HG03045 (cell line): ENCODE measurements at regions not wholly inside any gene's neighbourhood (a gene's known extent, or its start where the extent isn't known, plus 50 kb on each side); places are given as distances from the start of the nearest gene placed in this dataset.

ENCODE experiments used
- ATAC-seq: cut with Tn5 transposase; IDR thresholded peaks from one replicate; pipeline ENCODE4 v1.9.1; 2021; ENCODE audit warnings: mild to moderate bottlenecking, moderate library complexity; ENCODE audit not compliant: unreplicated experiment

DNA sequence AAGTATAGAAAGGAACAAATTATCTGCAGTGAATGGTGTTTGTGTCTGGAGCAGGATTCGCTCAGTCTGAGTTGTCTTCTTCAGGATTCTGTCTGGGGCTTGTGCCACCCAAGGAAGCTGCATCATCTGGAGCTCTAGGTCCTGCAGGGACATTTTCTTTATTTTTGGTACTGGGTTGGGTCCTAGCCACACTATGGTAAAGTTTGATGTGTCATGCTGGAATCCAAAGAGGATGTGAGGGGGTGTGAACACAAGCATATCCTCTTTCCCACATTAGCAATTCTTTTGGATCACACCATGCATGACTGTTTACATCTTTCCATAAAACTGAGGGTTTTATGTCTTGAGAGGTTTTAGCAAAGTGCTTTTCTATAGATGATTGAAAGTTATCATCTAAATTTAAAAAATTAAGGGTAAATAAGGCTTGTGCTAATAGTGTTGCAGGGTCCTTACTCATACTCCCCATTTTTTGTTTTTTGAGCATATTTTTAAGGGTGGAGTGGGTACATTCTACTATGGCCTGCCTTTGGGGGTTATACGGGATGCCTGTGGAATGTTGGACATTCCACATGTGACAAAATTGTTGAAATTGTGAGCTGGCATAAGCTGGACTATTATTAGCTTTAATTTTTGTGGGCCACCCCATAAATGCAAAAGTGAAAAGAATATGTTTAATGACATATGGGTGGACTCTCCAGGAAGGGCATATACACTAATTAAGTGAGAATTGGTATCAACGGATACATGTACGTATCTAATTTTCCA lies 152.0 kb upstream of the HMCN1 start:
- no peak for ATAC-seq

DNA sequence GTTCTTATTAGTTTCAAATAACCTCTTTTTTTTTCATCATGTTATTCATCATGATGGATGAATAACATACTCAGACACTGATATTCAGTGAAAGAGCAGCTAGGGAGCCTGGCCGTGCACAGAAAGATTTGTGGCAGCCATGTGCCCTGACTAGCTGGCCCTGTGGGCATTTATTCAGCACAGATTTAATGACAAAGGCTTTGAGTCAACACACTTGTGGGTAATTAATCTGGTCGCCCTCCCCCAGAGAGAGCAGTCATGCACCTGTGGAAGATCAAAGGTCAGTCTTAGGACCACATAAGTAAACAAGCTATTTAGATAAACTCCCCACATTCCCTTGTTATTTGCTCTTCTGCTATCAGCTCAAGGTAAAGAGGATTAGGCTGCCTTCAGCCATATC lies 153.2 kb upstream of the HMCN1 start:
- no peak for ATAC-seq

DNA sequence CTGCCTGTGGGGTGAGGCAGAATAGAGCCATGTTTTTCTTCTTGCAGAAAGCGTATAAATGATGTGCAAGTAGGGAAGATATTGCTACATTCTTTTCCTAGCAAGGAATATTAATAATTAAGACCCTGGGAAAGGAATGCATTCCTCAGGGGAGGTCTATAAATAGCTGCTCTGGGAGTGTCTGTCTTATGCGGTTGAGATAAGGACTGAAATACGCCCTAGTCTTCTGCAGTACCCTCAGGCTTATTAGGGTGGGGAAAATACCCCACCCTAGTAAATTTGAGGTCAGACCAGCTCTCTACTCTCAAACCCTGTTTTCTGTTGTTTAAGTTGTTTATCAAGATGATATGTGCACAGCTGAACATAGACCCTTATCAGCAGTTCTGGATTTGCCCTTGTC lies 155.9 kb upstream of the HMCN1 start:
- no peak for ATAC-seq

DNA sequence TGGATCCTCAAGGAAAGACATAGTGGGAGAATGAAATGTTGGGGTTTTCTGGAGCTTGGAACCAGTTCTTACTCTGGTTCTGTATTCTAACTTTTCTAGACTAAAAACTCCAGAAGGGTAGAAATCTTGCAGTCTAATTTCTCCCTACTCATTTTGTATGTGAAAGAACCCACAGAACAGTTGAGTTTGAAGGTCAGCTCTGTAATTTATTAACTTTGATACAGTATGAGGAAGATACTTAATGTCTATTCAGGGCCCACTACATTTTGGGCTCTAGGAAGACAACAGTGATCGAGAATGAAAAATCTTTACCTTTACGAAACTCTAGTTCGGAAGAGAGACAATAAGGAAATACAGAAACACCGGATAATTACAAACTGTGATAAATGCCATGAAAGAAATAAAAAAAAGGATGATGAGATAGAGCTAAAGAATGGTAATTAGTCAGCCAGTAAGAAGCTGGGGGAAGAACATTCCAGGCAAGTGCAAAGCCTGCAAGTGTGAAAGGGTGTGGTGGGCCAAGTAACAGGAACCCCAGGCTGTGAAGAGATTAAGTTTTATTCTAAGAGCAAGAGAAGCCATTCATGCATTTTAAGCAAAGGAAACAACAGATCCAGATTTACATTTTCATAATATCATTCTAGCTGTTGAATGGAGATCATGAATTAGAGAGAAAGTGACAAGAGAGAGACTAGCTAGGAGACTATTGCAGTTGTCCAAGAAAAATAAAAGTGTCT lies 159.9 kb upstream of the HMCN1 start:
- no peak for ATAC-seq

DNA sequence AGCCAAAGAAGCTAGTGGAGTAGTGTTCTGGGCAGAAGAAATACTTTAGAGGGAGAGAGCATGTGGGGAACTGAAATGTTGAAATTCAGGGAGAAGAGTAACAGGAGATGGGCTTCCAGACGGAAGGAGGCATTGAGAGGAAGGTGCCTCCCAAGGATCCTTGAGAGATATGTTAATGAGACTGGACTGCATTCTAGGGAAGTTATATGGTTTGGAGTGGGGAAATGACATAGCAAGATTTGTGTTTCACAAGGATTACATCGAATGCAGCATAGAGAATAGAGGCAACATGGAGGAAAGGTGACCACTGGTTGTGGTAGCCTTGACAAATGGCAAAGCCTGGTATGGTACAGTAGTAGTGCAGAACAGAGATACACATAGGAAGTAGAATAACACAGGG lies 160.5 kb upstream of the HMCN1 start:
- ATAC-seq, result no peak

DNA sequence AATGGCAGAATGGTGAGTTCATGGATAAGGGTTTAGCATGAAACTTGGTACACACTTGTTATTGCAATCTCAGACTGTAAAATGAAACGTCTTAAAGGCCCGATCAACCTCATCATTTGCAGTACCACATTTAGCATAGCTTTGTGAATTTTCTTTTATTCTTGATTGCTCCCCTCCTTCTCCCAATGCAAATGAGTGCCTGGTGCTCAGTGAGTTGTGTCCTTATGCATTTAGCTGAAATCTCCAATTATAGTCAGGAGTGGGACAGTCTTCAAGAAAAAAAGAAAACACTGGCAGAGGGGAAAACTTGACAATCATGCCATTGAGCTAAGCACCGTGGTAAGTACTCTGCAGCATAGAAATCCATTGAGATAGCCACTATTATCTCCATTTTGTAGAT lies 161.0 kb upstream of the HMCN1 start:
- no peak for ATAC-seq

DNA sequence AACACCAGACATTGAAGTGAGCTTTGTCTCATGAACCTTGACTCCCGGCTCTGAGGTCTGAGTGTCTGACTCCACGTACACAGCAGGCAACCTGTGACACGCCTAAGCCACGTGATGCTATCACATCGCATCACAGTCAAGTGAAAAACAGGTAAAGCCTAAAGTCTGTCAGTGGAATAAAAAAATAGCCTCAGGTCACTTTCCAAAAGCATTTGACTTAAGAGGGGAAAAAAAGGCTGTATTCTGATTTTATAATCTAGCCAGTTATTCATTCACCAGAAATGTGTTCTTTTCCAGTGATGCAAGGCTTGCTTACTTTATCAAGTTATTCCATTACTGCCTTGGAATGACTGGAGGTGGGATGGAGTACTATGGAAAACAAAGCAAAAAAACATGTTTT lies 163.2 kb upstream of the HMCN1 start:
- ATAC-seq, result no peak

DNA sequence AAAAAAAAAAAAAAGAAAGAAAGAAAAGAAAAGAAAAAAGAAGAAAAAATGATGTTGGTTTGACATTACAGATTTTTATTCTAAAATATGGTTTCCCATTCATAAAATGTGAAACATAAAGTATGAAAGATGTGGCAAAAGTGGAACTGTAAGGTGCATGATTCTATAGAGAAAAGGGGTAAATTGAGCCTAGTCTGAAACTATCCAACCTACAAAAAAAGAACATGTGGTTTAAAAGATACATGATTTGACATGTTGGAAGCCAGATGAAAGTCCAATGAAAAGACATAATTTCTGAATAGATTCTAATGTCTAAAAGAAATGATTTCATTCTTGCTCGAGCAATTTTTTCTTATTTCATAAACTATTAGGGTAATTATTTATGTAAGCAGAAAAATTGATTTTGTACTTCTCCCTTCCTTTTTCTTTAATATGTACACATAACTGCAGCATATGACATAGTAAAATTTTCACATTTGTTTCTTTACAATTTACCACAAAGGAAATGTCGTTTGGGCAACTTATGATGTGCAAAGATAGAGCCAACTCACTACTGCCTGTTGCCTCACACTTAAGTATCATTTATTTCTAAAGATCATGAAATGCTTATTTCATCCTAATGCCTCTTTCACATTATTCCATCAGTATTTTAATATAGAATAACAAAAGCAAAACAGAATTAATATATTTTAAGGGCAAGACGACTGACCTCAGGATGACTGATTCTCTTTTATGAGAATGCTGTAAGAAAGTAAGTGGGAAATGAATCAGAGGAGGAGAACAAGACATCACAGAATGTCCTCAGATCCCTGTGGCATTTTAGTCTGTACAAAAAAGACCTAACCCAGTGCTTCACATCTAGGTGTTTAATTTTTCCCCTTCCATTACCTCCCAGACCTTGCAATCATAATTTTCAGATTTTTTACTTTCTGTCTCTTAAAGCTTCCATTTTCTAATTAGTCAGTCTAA lies 165.8 kb upstream of the HMCN1 start:
- ATAC-seq, result no peak

DNA sequence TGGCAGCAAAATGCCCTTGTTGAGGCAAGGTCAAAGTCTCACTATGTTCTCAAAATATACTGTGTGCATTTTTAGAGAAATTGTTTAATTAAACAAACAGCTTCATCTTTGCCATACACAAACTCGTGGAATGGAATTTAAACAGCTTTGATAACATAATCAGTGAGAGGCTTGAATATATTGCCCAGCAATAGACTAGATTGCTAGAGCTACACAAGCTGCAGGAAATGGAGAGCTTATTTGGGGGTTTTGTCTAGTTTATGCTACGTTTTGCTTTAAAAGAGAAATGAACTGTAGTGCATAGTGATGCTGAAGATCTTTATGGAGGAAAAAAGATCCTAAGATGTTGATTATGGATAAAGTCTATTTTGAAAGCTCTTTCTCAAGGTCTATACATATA lies 166.8 kb upstream of the HMCN1 start:
- no peak for ATAC-seq

DNA sequence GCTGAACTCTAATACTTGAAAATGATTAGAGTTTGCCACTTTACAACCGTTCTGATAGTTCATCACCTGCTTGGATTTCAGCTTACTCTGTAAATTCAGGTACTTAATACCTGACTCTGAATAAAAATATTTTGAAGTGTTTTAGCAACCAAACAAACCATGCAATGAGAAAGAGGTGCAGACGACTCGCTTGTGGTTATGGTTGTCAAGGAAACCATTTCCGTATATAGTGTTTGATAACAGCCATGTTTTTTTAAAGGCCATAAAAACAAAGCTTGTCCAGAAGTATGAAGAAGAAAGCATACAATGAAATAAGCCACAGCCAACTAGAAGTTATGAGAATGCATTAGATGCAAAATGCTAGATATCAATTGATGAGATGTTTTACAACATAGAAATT lies 167.2 kb upstream of the HMCN1 start:
- ATAC-seq, result no peak

DNA sequence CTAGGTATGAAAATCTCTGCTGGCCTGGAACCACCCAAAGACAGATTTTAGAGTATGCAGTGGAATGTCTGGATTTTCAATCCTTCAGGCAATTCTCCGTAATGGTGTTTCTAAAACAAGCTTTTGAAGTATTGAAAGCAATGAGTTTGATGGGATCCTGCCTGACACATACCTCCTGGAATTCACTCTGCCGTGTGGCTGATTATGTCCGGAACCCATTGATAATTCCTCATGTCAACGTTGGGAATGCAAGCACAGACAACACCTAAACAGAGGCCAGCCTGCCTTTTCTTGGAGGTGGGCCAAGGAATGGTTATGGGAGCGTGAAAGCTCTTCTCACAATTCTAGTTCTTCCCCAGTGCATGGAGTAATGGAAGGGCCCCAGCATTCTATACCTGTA lies 168.9 kb upstream of the HMCN1 start:
- ATAC-seq, result no peak

DNA sequence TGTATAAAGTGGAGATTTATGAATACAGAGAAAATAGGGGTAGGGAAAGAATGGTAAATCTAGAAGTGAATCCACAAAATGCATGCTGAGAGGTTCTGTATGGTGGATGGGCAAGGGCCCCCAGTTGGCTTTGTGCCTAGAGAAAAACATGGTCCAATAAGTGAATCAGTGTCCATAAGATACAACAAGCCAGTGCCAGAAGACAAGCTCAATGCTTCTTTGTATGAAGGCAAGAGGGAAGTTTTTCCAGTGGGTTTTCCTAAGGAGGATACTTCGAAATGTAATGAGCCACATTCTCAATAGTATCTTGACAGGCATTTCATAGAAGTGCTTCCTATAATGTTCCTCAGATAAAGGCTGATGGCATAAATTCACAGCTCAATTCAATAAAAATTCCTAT lies 169.4 kb upstream of the HMCN1 start:
- ATAC-seq, result no peak

DNA sequence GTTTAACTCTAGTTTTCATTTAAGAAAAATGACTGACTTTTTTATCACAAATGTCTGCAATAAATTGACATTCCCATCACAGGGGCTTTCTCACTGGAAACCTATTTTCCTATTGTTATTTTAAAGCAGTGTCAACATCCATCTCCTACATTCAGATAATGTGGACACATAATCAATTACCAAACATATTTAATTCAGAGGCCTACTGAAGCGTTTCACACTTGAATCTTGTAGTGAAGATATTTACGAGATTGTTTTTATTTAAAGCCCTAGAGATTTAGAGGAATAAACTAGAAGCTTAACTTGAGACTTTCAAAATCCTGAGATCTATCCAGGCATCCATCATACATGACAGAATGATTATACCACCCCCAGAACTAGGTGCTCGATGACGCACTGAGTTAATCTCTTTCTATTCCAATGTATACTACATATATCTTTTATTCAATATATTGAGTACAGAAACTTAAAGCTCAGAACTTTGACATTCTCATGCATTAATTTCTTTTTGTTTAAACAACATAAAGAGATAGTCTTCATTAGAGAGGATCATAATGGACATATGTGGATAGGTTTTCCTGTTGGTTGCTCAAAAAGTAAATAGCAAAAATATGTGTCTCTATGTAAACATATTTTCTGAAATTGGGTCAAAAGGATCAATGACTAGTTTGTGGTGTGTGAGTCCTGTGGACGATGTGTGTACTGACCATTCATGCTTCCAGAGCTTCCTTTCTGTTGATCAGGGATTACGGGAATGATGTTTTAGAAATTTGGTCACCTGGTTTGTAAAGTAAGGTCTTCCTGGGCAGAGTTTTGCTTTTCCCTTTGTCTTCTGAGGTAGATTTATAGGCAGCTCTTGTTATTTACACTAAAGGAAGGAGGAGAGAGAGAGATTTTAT lies 171.5 kb upstream of the HMCN1 start:
- no peak for ATAC-seq

DNA sequence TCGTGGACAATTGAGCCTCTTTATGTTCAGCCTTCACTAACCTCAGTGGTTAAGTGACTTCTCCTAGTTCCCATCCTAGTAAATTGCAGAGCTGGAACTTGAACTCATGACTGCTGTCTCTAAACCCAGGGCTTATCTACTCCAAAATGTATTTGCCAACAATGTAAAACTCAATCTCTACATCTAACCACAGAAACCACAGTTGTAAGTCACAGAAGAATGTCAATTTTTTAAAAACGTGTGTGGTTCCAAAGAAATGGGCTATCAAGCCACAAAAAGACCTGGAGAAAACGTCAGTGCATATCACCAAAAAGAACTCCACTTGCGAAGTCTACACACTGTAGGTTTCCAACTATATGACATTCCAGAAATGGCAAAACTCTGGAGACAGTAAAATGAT lies 172.6 kb upstream of the HMCN1 start:
- no peak for ATAC-seq

DNA sequence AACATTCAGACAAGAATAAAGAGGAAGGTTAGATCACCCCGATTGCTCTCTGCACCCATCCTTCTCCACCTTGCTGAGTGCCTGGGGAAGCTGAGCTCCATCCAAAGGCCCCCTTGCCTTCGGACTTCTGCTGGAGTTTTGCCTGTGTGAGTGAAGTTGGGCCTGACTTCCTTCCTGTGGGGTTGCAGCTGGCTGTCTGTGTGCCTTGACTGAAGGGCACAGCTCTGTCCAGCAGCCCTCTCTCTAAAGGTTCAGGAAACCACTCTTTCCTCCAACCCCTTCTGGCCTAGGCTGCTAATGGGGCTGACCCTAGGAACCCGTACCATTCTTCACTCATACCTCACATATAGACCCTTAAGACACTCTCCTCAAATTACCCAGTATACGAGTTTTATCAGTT lies 173.4 kb upstream of the HMCN1 start:
- no peak for ATAC-seq

DNA sequence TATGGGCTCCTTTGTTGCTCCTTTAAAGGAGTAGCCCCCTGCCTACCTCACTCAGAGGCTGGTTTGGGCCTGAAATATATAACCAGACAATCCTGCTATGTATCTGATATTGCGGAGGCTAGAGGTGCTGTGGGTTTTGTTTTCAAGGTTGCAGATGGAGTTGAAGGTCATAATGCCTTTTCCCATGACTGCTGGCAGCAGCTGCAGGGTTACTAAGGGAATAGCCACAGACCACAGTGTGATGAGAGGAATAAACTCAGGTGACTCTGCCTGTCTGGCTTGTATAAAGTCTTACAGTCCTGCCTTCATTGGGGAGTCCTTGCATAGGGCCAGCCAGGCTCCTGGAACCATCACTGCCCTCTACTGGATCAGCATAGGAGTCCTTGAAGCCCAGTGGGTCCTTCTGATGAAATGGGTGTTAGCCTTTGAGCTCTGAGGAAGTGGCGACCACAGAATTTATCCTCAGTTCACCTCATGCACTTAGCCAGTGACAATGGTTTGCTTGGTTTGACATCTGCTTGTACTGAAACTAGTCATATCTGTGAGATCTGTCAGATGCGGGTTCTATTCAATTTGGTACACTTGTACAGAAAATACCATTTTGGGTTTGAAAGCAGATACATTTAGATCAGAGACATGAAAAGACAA lies 174.4 kb upstream of the HMCN1 start:
- ATAC-seq, result peak; percentile 95

DNA sequence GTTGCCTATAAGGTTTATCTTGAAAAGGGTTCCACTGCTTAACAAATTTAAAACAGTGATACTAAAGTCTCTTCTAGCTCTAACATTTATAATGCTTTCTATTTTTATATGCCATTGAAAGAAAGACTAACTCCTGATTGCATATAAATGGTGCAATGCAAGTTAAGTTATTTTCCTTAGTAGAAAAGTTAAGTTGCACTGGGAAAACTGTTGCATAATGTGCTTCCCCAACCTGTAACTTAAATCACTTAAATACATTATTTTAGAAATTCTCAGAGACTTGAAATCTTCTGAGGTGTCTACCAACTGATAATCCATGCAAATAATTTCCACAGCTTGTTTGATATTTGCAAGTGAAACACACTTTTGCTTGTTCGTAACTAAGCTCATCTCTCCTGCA lies 175.0 kb upstream of the HMCN1 start:
- no peak for ATAC-seq

DNA sequence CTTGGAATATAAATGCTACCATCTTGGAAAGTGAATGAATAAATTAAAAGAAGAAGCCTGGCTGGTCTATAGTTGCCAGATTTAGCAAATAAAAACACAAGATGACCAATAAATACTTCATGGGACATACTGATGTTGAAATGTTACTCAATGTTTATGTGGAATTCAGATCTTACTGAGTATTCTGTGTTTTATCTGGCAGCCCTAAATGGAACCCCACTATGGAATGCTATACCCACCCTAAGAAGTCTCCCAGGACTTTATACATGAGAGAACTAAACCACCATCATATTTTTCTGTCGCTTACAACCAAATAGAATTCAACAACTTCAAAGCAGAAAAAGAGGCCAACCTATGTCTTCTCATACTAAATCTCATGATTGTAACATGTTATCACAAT lies 177.6 kb upstream of the HMCN1 start:
- ATAC-seq, result no peak

DNA sequence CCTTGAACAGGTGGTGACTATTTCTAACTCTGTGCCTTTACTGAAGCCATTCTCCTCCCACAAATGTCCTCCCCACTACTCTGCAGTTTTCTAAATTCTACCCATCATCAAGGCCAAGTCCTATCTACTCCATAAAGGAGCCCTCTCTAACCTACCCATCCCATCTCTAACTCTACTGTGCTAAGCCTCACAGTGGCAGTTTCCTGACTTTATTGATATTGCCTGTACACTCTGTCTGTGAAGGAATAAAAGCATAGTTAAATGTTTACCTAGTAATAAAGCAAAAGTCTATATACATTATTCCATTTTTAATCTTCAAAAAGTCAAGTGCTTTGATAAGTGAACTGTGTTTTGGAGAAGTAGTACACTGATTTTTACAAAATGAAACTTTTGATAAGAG lies 178.4 kb upstream of the HMCN1 start:
- ATAC-seq, result no peak

DNA sequence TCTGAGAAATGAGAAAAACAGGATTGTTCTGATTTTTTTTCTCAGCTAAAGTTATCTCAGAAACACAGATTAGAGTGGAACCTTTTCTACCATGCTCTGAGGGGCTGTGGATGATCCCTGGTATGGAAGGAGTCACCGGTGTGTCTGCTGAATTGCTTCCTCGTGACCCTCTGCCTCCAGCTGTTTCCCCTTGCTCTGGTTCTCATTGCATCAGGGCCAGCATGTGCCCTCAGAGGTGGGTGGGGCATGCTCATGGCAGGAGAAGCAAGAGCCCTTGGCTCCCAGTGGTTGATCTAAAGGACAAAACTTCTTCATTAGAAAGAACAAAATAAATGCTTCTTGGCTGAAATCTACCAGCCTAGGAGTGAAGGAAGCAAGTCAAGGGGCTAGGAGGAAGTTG lies 183.2 kb upstream of the HMCN1 start:
- ATAC-seq, result no peak
